Heart right ventricle (tissue), 16 donors: ENCODE measurements at regions not wholly inside any gene's neighbourhood (a gene's known extent, or its start where the extent isn't known, plus 50 kb on each side); places are given as distances from the start of the nearest gene placed in this dataset.

Experiments used
- ATAC-seq, 8 donors: fragments of 200-7000 bp; cut with Tn5 transposase; one replicate each; pipeline ENCODE4 v1.9.1; 2020; ENCODE audit warnings: mild to moderate bottlenecking in 8 of 8, moderate library complexity in 8 of 8, moderate number of reproducible peaks in 1 of 8
- DNase-seq, 2 donors: peaks; one replicate each; pipeline ENCODE4 v3.0.0-alpha.2; 2020
- H3K27ac ChIP-seq, 10 donors: fragments of 200-600 bp; sonication (generic) in 2 of 10; one replicate each; pipeline versions ENCODE4 v1.5.0 to v1.8.0; 2020 to 2022; ENCODE audit warnings: mild to moderate bottlenecking in 3 of 10
- H3K27me3 ChIP-seq, 7 donors: fragments of 200-600 bp; one replicate each; pipeline ENCODE4 v1.8.0; 2021 to 2022; ENCODE audit warnings: mild to moderate bottlenecking in 2 of 7
- H3K36me3 ChIP-seq, 9 donors: fragments of 200-600 bp; sonication (generic) in 1 of 9; one replicate each; pipeline versions ENCODE4 v1.5.0 to v1.8.0; 2020 to 2022; ENCODE audit warnings: mild to moderate bottlenecking in 2 of 9
- H3K4me1 ChIP-seq, 9 donors: fragments of 200-600 bp; sonication (generic) in 1 of 9; one replicate each; pipeline versions ENCODE4 v1.5.0 to v1.8.0; 2020 to 2022; ENCODE audit warnings: mild to moderate bottlenecking in 4 of 9
- H3K4me3 ChIP-seq, 10 donors: fragments of 200-600 bp; sonication (generic) in 2 of 10; one replicate each; pipeline versions ENCODE4 v1.5.0 to v1.8.0; 2020 to 2022; ENCODE audit warnings: mild to moderate bottlenecking in 7 of 10, moderate library complexity in 2 of 10
- H3K9me3 ChIP-seq, 11 donors: fragments of 200-600 bp in 10 of 11; sonication (generic) in 2 of 11; one replicate each; pipeline versions ENCODE4 v1.5.0 to v1.8.0; 2013 to 2022; ENCODE audit warnings: mild to moderate bottlenecking in 2 of 11, control low read depth in 1 of 11, moderate library complexity in 1 of 11
- CTCF ChIP-seq, 9 donors: fragments of 200-600 bp; sonication (generic) in 2 of 9; IDR thresholded peaks; one replicate each; pipeline versions ENCODE4 v1.5.0 to v1.8.0; 2021 to 2022; ENCODE audit warnings: antibody characterized with exemption in 9 of 9, mild to moderate bottlenecking in 5 of 9, moderate library complexity in 1 of 9
- WGBS, 2 donors: extraction: QIAGEN DNeasy Blood & Tissue Kit; methylation state at CpG; one replicate each; pipeline ENCODE4 v1.1.7; 2013; ENCODE audit warnings: inconsistent platforms in 1 of 2; 5-methylcytosine and 5-hydroxymethylcytosine counted together
- intact Hi-C, 10 donors: fragments of 100-400 bp; cut with DNase I; formaldehyde crosslinking; loops; one replicate each; pipeline versions ENCODE4 v1.11.1 to v1.14.2; 2022
- donor health status: Arrhythmogenic right ventricular cardiomyopathy.
- donor health status: ischemic (EF 13 %, LVEDD 7.1; RV severe dilation, severe dysfunction).
- donor health status: healthy with polysubstance abuse.
- donor health status: DM: no; HTN: yes; CAD: no.
- donor health status: DM: no; HTN: no; CAD: no.
- donor health status: ischemic (EF 25% LVEDD 6.9; RV normal size, moderate dysfunction).
- donor health status: ischemic (EF 25% LVEDD 5.7; RV mildly dilated, moderate dysfunction).
- donor health status: healthy.
- donor health status: DM: yes; HTN: yes; CAD: no.
- donor health status: Ischemic cardiomyopathy.
- donor health status: ischemic (EF 35%, LVEDD 5.7; RV mildly dilated, moderate dysfunction).
- donor health status: nonischemic (EF 11% LVEDD 7.7; RV severe dilation, severe dysfunction).
- donor health status: DM: yes; HTN: yes; CAD: no.
- donor health status: PGD.
- donor health status: ischemic (EF 29% LVEDD 5.4; RV normal size, mild dysfunction).
- donor health status: nonischemic (EF 23%, LVEDD 6.1; RV moderate dilation, normal function).

GRCh38 chr17:62867303-62867702 lies 59.2 kb upstream of the MARCHF10 start:
- 81 to 86% methylated on average over 5 of the region's 5 CpGs for WGBS, 2 donors
- DNase-seq (no peak), ATAC-seq (no peak)
- Histone ChIP-seq H3K4me3 (no peak overlapping the region), H3K36me3 (no peaks in the 10 kb centered on the region), H3K27ac (no peak overlapping the region), H3K9me3 (no peaks in the 10 kb centered on the region), H3K4me1 (no peaks in the 10 kb centered on the region), H3K27me3 (peaks cover 0 to 31% (median 0%) of the 10 kb centered on the region in 7 donors)
- intact Hi-C loops: loop anchor here in 1 of 10 donors (10.0 kb wide), 1 partner anchor 57 kb away; no protein-coding TSS in a partner anchor
- no peak for TF ChIP-seq CTCF (IDR thresholded peaks at IDR 0.05)

- DNase-seq (no peak), ATAC-seq (no peak)
- H3K36me3 ChIP-seq: no peaks in the 10 kb centered on the region
- no peaks in the 10 kb centered on the region for H3K9me3 ChIP-seq
- intact Hi-C loops: loop anchor here in 1 of 10 donors (10.0 kb wide), 1 partner anchor 58 kb away; no protein-coding TSS in a partner anchor
- H3K27me3 ChIP-seq: peaks cover 0 to 31% (median 0%) of the 10 kb centered on the region in 7 donors
- WGBS, 2 donors: 69 to 72% methylated on average over 3 of the region's 3 CpGs
- no peak for TF ChIP-seq CTCF (IDR thresholded peaks at IDR 0.05)
- H3K4me1 ChIP-seq: no peaks in the 10 kb centered on the region
- H3K4me3 ChIP-seq: no peak overlapping the region
- no peak overlapping the region for H3K27ac ChIP-seq
These were observed 58.4 kb upstream of the MARCHF10 start for GRCh38 chr17:62866471-62866870.

GRCh38 chr17:62865586-62865985 lies 57.5 kb upstream of the MARCHF10 start:
- ATAC-seq: no peak
- WGBS, 2 donors: 92 to 100% methylated on average over 1 of the region's 1 CpG
- Histone ChIP-seq H3K4me3 (no peak overlapping the region), H3K27me3 (peaks cover 0 to 31% (median 0%) of the 10 kb centered on the region in 7 donors), H3K4me1 (no peaks in the 10 kb centered on the region), H3K36me3 (no peaks in the 10 kb centered on the region), H3K9me3 (no peaks in the 10 kb centered on the region), H3K27ac (no peak overlapping the region)
- no peak for TF ChIP-seq CTCF (IDR thresholded peaks at IDR 0.05)
- DNase-seq: no peak
- intact Hi-C loops: loop anchor here in 1 of 10 donors (10.0 kb wide), 1 partner anchor 59 kb away; no protein-coding TSS in a partner anchor

- Histone ChIP-seq H3K36me3 (no peaks in the 10 kb centered on the region), H3K27me3 (peaks cover 0 to 12% (median 0%) of the 10 kb centered on the region in 7 donors), H3K4me3 (no peak overlapping the region), H3K9me3 (no peaks in the 10 kb centered on the region), H3K4me1 (no peaks in the 10 kb centered on the region), H3K27ac (no peak overlapping the region)
- 95 to 97% methylated on average over 2 of the region's 2 CpGs for WGBS, 2 donors
- TF ChIP-seq CTCF (IDR thresholded peaks at IDR 0.05): no peak
- DNase-seq (no peak), ATAC-seq (no peak)
- intact Hi-C loops: loop anchor here in 1 of 10 donors (10.0 kb wide), 1 partner anchor 63 kb away; no protein-coding TSS in a partner anchor
These were observed 54.1 kb upstream of the MARCHF10 start for GRCh38 chr17:62862251-62862650.
